MM.1S (cell line): ENCODE measurements at regions not wholly inside any gene's neighbourhood (a gene's known extent, or its start where the extent isn't known, plus 50 kb on each side); places are given as distances from the start of the nearest gene placed in this dataset.

Experiments used
- CTCF ChIP-seq: fragments of 300-600 bp; sonication (generic); IDR thresholded peaks from 2 replicates; pipeline ENCODE4 v1.5.1; 2016; ENCODE audit warnings: antibody characterized with exemption, low read length, mixed read lengths
- EZH2 ChIP-seq: fragments of 300-600 bp; sonication (generic); optimal IDR thresholded peaks from 2 replicates; pipeline ENCODE3; 2017; ENCODE audit warnings: low read depth, mild to moderate bottlenecking, antibody characterized with exemption, low read length, mixed read lengths
- EZH2phosphoT487 ChIP-seq: fragments of 300-600 bp; sonication (generic); IDR thresholded peaks from 2 replicates; pipeline ENCODE4 v1.6.1; 2018; ENCODE audit warnings: antibody characterized with exemption, low read length

- TF ChIP-seq CTCF (no peak), EZH2 (no peak), EZH2phosphoT487 (no peak)
These were observed 255.3 kb upstream of the CXXC4 start for GRCh38 chr4:104750008-104750407.
